Neural crest cell (in vitro differentiated cells): ENCODE measurements at regions not wholly inside any gene's neighbourhood (a gene's known extent, or its start where the extent isn't known, plus 50 kb on each side); places are given as distances from the start of the nearest gene placed in this dataset.

Experiments used
- DNase-seq: peaks from one replicate; pipeline ENCODE4 v3.0.0; 2021; ENCODE audit warnings: low read depth, mixed read lengths, low spot score
- H3K27ac Mint-ChIP-seq: one replicate; pipeline ENCODE4 v1.8.0; 2021; ENCODE audit warnings: mild to moderate bottlenecking, mixed read lengths; ENCODE audit not compliant: unreplicated experiment
- H3K27me3 Mint-ChIP-seq: 2 replicates; pipeline ENCODE4 v1.8.0; 2021; ENCODE audit warnings: low read depth, mild to moderate bottlenecking, mixed read lengths
- H3K36me3 Mint-ChIP-seq: 2 replicates; pipeline ENCODE4 v1.8.0; 2021; ENCODE audit warnings: low read depth, mild to moderate bottlenecking, mixed read lengths
- H3K4me1 Mint-ChIP-seq: 2 replicates; pipeline ENCODE4 v1.8.0; 2021; ENCODE audit warnings: mixed read lengths
- H3K4me3 Mint-ChIP-seq: one replicate; pipeline ENCODE4 v1.8.0; 2021; ENCODE audit warnings: mild to moderate bottlenecking, mixed read lengths
- H3K9me3 Mint-ChIP-seq: 2 replicates; pipeline ENCODE4 v1.8.0; 2021; ENCODE audit warnings: mixed read lengths
- CTCF ChIP-seq: fragments of 200-600 bp; sonication (generic); conservative IDR thresholded peaks from 2 replicates; pipeline ENCODE4 v1.5.0; 2021; ENCODE audit warnings: antibody characterized with exemption, mild to moderate bottlenecking

- no peaks in the 10 kb centered on the region for H3K9me3 Mint-ChIP-seq
- no peak overlapping the region for H3K27ac Mint-ChIP-seq
- DNase-seq = peak; percentile 57
- H3K36me3 Mint-ChIP-seq = no peaks in the 10 kb centered on the region
- H3K27me3 Mint-ChIP-seq = peaks cover 7% of the 10 kb centered on the region
- peaks cover 3% of the 10 kb centered on the region for H3K4me1 Mint-ChIP-seq
- no peak overlapping the region for H3K4me3 Mint-ChIP-seq
- TF ChIP-seq CTCF = peak; percentile 78
Measured at GRCh38 chr18:6482198-6482977, 67.7 kb upstream of the L3MBTL4 start.

- DNase-seq = no peak
- H3K27me3 Mint-ChIP-seq = peaks cover 7% of the 10 kb centered on the region
- H3K27ac Mint-ChIP-seq = no peak overlapping the region
- no peak for TF ChIP-seq CTCF
- H3K9me3 Mint-ChIP-seq = no peaks in the 10 kb centered on the region
- H3K36me3 Mint-ChIP-seq = no peaks in the 10 kb centered on the region
- no peak overlapping the region for H3K4me3 Mint-ChIP-seq
- peaks cover 3% of the 10 kb centered on the region for H3K4me1 Mint-ChIP-seq
Measured at GRCh38 chr18:6484659-6485058, 69.9 kb upstream of the L3MBTL4 start.

- peaks cover 3% of the 10 kb centered on the region for H3K4me1 Mint-ChIP-seq
- H3K4me3 Mint-ChIP-seq = no peak overlapping the region
- no peak overlapping the region for H3K27ac Mint-ChIP-seq
- peaks cover 7% of the 10 kb centered on the region for H3K27me3 Mint-ChIP-seq
- no peaks in the 10 kb centered on the region for H3K36me3 Mint-ChIP-seq
- TF ChIP-seq CTCF = no peak
- H3K9me3 Mint-ChIP-seq = no peaks in the 10 kb centered on the region
- DNase-seq = no peak
Measured at GRCh38 chr18:6486313-6486712, 71.6 kb upstream of the L3MBTL4 start.

GRCh38 chr18:6486764-6487426 is 72.2 kb upstream of the L3MBTL4 start:
- TF ChIP-seq CTCF = no peak
- no peak overlapping the region for H3K27ac Mint-ChIP-seq
- no peak overlapping the region for H3K4me3 Mint-ChIP-seq

GRCh38 chr18:6487968-6488367 is 73.3 kb upstream of the L3MBTL4 start:
- Mint-ChIP-seq H3K4me1 (peaks cover 3% of the 10 kb centered on the region), H3K27ac (no peak overlapping the region)

More at GRCh38 chr18:6486764-6487426, 72.2 kb upstream of the L3MBTL4 start:
- no peaks in the 10 kb centered on the region for H3K9me3 Mint-ChIP-seq
- no peak for DNase-seq
- no peaks in the 10 kb centered on the region for H3K36me3 Mint-ChIP-seq
- H3K27me3 Mint-ChIP-seq = peaks cover 7% of the 10 kb centered on the region
- H3K4me1 Mint-ChIP-seq = peaks cover 3% of the 10 kb centered on the region

More at GRCh38 chr18:6487968-6488367, 73.3 kb upstream of the L3MBTL4 start:
- no peak overlapping the region for H3K4me3 Mint-ChIP-seq
- TF ChIP-seq CTCF = no peak
- H3K9me3 Mint-ChIP-seq = no peaks in the 10 kb centered on the region
- DNase-seq = no peak
- no peaks in the 10 kb centered on the region for H3K36me3 Mint-ChIP-seq
- peaks cover 4% of the 10 kb centered on the region for H3K27me3 Mint-ChIP-seq
